ENCODE measurements at regions not wholly inside any gene's neighbourhood (a gene's known extent, or its start where the extent isn't known, plus 50 kb on each side); places are given as distances from the start of the nearest gene placed in this dataset.

GRCh38 chr3:153443961-153444360, 281.9 kb downstream of the RAP2B start:
- CTCF ChIA-PET = interaction anchor here (0.6 to 2.7 kb wide), 15 partner anchors 10 to 526 kb away, joined by 3 to 13 read pairs (median 4); no protein-coding TSS in a partner anchor
- H3K9me3 ChIP-seq (replicated peaks; ENCODE audit: control insufficient read depth, insufficient read depth, low read length) = no peaks in the 10 kb centered on the region
- H2AFZ ChIP-seq (ENCODE audit: low read depth, low read length) = no peak overlapping the region
- no peaks in the 10 kb centered on the region for H3K79me2 ChIP-seq (ENCODE audit: control insufficient read depth, insufficient read depth, low read length)
- H3K27me3 ChIP-seq (ENCODE audit: control insufficient read depth in 2 of 2, insufficient read depth in 2 of 2, low read length in 2 of 2) = no peaks in the 10 kb centered on the region
- no peak overlapping the region for H3K4me2 ChIP-seq (ENCODE audit: insufficient read depth, low read length)
- POLR2A ChIA-PET = no interaction called here
- no peak for FAIRE-seq
- dilution Hi-C loops (cut with MboI; ENCODE audit: extremely low pct_ligation_motif_present, low sequenced_read_pairs) = no loop called here
- H3K36me3 ChIP-seq (ENCODE audit: control insufficient read depth in 2 of 2, extremely low read depth in 1 of 2, insufficient read depth in 2 of 2, low read length in 2 of 2) = no peaks in the 10 kb centered on the region
- no peaks in the 10 kb centered on the region for H3K4me1 ChIP-seq (ENCODE audit: control insufficient read depth, extremely low read depth, insufficient read depth, low read length)
- H3K27ac ChIP-seq (ENCODE audit: insufficient read depth, low read depth, low read length) = no peak overlapping the region
- H4K20me1 ChIP-seq (replicated peaks; ENCODE audit: control insufficient read depth, extremely low read depth, insufficient read depth, low read length) = no peaks in the 10 kb centered on the region
- no peak for TF ChIP-seq POLR2A (IDR thresholded peaks at IDR 0.05; ENCODE audit: low read depth, low read length)
- TF ChIP-seq CTCF (IDR thresholded peaks at IDR 0.05; ENCODE audit: extremely low read depth in 1 of 2, insufficient read depth in 1 of 2, low read depth in 1 of 2, low read length in 2 of 2) = peak; percentile 1 to 6
- no peak overlapping the region for H3K9ac ChIP-seq (replicated peaks; ENCODE audit: extremely low read depth, insufficient read depth, low read length)
- intact Hi-C loops (cut with micrococcal nuclease) = loop anchor here (2.0 kb wide), 1 partner anchor 325 kb away; no protein-coding TSS in a partner anchor
- no TSS peak for BruUV-seq (replicated peaks)
- H3K4me3 ChIP-seq (replicated peaks in 1 of 3; ENCODE audit: insufficient read depth in 1 of 3, low read depth in 1 of 3, low read length in 3 of 3) = no peak overlapping the region
- DNase-seq (ENCODE audit: low read depth, low spot score) = peak; percentile 18
- H3K9me1 ChIP-seq (replicated peaks; ENCODE audit: control insufficient read depth, extremely low read depth, insufficient read depth, low read length) = no peaks in the 10 kb centered on the region

DNA sequence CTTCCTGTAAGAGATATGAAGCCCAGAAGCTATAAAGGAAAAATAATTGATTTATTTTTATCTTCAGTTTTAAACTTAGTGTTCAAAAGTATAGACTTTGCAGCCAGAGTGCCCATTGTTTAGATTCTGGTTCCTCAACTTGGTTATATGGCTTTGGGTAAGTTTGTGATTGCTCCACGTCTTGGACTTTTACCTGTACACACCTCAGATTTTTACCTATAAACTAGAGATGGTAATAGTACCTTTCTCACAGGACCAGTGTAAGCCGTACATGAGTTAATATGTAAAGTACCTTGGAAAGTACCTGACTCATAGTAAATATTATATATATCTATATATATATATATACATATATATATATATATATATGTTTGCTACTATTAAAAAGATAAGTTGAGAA, 283.8 kb downstream of the RAP2B start:
- H3K36me3 ChIP-seq (ENCODE audit: control insufficient read depth in 2 of 2, extremely low read depth in 1 of 2, insufficient read depth in 2 of 2, low read length in 2 of 2) = no peaks in the 10 kb centered on the region
- no peaks in the 10 kb centered on the region for H3K9me3 ChIP-seq (replicated peaks; ENCODE audit: control insufficient read depth, insufficient read depth, low read length)
- no peaks in the 10 kb centered on the region for H3K9me1 ChIP-seq (replicated peaks; ENCODE audit: control insufficient read depth, extremely low read depth, insufficient read depth, low read length)
- H3K27ac ChIP-seq (ENCODE audit: insufficient read depth, low read depth, low read length) = no peak overlapping the region
- H3K9ac ChIP-seq (replicated peaks; ENCODE audit: extremely low read depth, insufficient read depth, low read length) = no peak overlapping the region
- H3K4me3 ChIP-seq (replicated peaks in 1 of 3; ENCODE audit: insufficient read depth in 1 of 3, low read depth in 1 of 3, low read length in 3 of 3) = no peak overlapping the region
- intact Hi-C loops (cut with micrococcal nuclease) (loop anchor here (2.0 kb wide), 1 partner anchor 323 kb away; no protein-coding TSS in a partner anchor), dilution Hi-C loops (cut with MboI; ENCODE audit: extremely low pct_ligation_motif_present, low sequenced_read_pairs) (no loop called here)
- no peaks in the 10 kb centered on the region for H3K27me3 ChIP-seq (ENCODE audit: control insufficient read depth in 2 of 2, insufficient read depth in 2 of 2, low read length in 2 of 2)
- BruUV-seq (replicated peaks) = no TSS peak
- ChIA-PET CTCF (interaction anchor here (0.9 to 1.1 kb wide), 2 partner anchors 42 to 45 kb away, joined by 3 to 4 read pairs; no protein-coding TSS in a partner anchor), POLR2A (no interaction called here)
- no peaks in the 10 kb centered on the region for H3K79me2 ChIP-seq (ENCODE audit: control insufficient read depth, insufficient read depth, low read length)
- TF ChIP-seq JUN (IDR thresholded peaks at IDR 0.05; ENCODE audit: borderline replicate concordance, insufficient read depth, insufficient read length, low read depth) (no peak), FOS (IDR thresholded peaks at IDR 0.05; ENCODE audit: borderline replicate concordance, insufficient read depth, low read length) (no peak), GATA2 (IDR thresholded peaks at IDR 0.05; ENCODE audit: insufficient read depth, insufficient read length, low read depth, low read length) (no peak), POLR2A (IDR thresholded peaks at IDR 0.05; ENCODE audit: low read depth, low read length) (no peak), POLR2AphosphoS5 (IDR thresholded peaks at IDR 0.05; ENCODE audit: insufficient read depth, low read depth, low read length) (no peak), CTCF (IDR thresholded peaks at IDR 0.05; ENCODE audit: extremely low read depth in 1 of 2, insufficient read depth in 1 of 2, low read depth in 1 of 2, low read length in 2 of 2) (no peak), EZH2 (IDR thresholded peaks at IDR 0.05; ENCODE audit: borderline replicate concordance, low read depth, low read length, severe bottlenecking) (no peak), MYC (IDR thresholded peaks at IDR 0.05; ENCODE audit: low read depth, low read length) (no peak)
- TF ChIP-seq, protein P1, sequence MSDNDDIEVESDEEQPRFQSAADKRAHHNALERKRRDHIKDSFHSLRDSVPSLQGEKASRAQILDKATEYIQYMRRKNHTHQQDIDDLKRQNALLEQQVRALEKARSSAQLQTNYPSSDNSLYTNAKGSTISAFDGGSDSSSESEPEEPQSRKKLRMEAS (IDR thresholded peaks at IDR 0.05; ENCODE audit: insufficient read depth, insufficient read length) = no peak
- no peak for FAIRE-seq
- no peak overlapping the region for H2AFZ ChIP-seq (ENCODE audit: low read depth, low read length)
- no peaks in the 10 kb centered on the region for H4K20me1 ChIP-seq (replicated peaks; ENCODE audit: control insufficient read depth, extremely low read depth, insufficient read depth, low read length)
- H3K4me1 ChIP-seq (ENCODE audit: control insufficient read depth, extremely low read depth, insufficient read depth, low read length) = no peaks in the 10 kb centered on the region
- DNase-seq (ENCODE audit: low read depth, low spot score) = no peak
- no peak overlapping the region for H3K4me2 ChIP-seq (ENCODE audit: insufficient read depth, low read length)
